Activated CD4-positive, alpha-beta T cell treated with anti-CD3 and anti-CD28 coated beads, Interleukin-2, amount 50 U/mL, for 4 hours (primary cell): ENCODE measurements at regions not wholly inside any gene's neighbourhood (a gene's known extent, or its start where the extent isn't known, plus 50 kb on each side); places are given as distances from the start of the nearest gene placed in this dataset.

Experiments
- DNase-seq, 2 experiments: peaks; one replicate each; pipeline ENCODE4 v3.0.0-alpha.2; 2020

DNA sequence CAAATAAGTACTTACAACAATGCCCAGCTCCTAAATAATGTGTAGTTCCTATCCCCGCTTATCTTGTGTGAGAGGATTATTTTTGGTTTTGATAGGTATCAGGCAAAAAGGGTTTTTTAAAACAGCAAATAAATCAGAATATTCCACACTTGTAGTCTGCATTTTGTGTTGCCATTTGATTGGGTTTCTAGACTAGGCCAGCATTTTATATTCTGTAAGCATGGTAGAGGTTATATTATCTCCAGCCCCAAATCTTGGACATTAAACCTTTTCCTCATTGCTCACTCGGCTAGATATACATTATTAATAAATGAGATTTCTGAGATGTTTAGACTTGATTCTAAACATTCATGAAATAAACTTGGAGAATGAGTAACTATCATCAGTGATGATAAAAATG, 165.7 kb upstream of the C1orf21 start:
- no peak for DNase-seq

DNA sequence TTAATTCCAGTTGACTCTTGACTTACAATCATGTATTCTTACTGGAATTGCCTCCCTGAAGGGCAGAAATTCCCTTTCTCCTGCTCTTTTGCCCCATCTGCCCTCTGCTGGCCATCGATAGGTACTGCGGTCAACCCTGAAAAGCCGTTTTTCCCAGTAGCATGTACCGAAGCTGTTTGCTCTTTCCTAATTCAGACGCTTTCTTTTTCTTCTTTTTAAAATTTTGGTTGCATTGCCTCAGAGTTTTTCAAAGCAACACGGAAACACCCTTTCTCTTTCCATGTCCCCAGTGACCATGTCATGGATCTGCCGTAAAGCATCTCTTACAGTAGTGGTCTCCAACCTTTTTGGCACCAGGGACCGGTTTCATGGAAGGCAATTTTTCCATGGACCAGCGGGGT, 164.2 kb upstream of the C1orf21 start:
- peak; percentile 7 to 15 for DNase-seq

DNA sequence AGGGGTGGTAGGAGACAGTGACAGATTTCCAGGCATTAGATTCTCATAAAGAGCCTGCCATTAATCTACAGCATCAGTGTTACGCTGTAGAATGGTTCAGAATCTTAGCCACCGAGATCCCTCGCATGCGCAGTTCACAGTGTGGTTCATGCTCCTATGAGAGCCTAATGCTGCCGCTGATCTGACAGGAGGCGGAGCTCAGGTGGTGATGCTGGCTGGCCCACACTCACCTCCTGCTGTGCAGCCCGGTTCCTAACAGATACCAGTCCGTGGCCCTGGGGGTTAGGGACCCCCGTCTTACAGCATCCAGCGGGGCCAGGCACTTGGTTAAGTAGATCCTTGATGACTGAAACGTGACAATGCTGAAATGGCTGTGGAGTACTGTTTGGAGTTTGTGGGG, 163.6 kb upstream of the C1orf21 start:
- DNase-seq, result no peak

DNA sequence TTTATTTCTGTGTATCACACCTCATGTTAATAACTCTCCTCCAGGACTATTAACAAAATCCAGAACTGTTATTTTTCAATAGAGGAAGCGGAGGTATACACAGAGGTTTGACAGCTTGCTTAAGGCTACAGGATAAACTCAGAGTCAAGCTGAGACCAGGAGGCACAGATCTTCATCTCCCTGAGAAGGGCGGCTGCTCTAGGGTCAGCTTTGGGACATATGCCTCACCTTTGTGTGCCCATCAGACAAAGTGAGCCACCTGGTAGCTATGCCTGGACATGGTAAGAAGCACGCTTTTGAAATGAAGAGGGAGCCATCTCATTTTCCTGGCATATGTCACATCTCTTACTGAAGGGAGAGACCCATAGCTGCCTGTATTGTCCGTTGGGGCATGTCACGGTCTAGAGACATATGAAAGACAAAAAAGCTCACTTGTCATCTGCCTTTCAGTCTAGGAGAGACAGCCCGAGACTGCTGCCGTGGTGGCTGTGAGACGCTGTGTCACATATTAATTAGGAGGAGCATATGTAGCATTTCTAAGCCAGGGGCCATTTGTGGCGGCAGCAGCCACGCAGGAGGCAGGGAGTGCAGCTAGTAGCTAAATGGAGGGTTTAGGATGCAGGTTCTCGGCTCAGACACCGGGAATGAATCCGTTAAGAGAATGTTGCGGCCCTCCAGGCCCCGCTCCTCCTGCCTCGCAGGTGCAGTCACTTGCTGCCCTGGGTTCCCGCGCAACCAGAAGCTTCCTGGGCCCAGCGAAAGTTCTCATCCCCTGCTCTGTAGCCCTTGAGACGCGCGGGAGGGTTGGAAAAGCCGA, 161.3 kb upstream of the C1orf21 start:
- no peak for DNase-seq

DNA sequence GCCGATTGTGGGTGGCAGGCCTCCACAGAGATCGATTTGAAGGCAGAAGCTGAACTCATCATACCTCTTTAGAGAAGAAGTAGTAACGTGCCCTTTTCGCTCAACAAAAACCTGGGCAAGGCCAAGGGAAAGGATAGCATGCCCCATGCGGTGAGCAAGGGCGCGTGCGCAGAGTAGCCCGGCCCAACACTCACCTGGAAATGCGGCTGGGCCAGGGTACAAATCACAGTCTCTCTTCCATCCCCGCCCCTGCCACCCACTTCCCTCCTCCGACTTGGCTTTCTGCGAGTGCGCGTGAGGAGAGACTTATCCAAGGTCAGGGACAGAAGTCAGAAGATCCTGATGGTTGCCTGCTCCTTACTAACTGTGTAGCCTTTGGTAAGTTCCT, 160.7 kb upstream of the C1orf21 start:
- DNase-seq, result no peak

DNA sequence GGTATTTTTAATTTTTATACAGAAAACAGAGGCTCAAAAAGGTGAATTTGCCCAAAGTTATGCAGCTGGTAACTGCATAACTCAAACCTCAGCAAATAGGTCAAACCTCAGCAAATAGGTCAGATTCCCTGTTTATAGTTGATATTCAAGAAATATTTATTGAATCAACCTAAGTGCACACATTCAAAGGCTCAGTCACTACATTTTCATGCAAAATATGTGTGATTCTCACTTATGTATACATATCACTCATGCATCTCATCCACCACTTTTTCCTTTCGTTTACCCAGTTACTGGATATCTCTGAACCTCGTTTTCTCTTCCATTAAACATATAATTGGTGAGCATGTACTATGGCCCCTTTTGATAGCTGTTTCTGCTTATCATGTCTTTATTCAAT, 158.3 kb upstream of the C1orf21 start:
- DNase-seq, result no peak

DNA sequence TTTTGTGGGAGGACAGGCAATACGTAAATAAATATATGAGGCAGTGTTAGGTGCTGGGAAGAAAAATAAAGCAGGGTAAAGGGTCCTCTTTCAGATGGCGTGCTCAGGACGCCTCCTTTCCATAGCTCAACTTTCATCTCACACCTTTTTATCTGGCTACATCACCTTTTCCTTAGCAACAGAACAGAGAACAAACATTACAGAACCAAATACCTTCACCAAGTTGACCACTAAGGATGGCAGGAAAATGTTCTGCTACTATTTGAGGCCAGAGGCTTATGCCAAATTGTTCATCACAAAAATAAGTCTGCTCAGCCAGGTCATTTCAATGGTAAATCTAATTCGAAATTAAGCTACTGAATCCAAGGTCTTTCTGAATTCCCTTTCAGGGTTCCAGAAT, 149.2 kb upstream of the C1orf21 start:
- DNase-seq, result no peak

DNA sequence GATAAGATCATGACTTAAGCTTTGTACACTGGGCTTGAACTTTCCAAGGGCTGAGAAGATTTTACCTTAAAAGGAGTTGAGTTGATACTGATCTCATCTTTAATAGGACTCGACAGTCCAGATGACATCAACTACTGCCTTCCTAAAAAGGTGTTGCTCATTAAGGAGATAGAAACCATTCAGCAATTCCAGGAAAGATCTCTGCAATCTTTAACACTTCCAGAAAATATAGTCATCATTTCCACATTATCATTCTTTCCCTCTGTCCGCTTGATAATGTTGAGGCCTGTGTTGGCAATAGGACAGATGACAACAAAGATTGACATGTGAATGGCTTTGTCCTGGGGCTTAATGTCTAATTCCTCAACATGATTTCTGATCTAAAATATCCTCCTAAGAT, 145.4 kb upstream of the C1orf21 start:
- no peak for DNase-seq

DNA sequence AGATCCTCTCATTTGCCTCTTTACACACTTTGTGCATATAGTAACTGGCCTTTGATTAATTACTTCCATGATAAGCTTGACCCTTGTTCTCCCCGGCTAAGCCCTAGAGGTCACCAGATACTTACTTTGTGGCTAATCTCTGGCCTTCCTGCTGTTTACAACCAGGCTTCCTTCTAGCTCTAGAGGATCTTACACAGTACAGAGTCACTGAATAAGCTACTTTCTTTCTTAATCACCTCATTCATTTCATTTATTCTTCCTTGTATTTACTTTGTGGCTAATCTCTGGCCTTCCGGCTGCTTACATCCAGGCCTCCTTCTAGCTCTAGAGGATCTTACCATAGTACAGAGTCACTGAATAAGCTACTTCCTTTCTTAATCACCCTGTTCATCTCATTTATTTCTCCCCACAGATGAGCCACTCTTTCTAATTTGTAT, 144.3 kb upstream of the C1orf21 start:
- no peak for DNase-seq

DNA sequence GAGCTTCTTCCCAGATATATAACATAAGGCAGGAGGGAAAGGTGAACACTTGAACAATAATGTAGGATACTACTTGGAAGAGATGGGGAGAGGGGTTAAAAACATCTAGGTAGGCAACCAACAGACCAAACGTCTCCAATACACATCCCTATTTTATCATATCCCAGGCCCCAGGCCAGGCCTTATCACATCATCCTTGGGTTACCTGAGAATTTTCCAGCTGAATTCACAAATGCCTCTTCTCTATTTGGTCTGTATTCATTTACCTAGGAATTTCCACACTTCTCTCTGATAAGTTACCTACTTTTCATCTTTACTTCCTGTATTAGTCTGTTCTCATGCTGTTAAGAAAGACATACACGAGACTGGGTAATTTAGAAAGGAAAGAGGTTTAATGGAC, 141.9 kb upstream of the C1orf21 start:
- DNase-seq, result no peak

DNA sequence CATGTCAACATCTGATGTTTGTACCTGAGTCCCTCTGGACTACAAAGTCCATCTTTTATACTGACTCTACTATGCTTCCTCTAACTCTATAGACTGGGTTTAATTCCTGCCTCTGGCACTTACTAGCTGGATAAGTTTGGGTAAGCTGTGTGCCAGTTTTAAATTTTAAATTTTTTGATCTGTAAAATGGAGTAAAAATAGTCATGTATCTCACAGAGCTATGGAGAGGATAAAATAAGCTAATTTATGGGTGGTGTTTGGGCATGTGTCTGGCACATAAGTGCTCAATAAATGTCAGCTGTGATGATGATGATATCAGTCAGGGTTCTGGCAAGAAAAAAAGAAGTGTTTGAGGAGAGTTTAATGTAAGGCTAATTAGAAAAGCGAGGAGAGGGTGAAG, 139.2 kb upstream of the C1orf21 start:
- DNase-seq, result no peak

DNA sequence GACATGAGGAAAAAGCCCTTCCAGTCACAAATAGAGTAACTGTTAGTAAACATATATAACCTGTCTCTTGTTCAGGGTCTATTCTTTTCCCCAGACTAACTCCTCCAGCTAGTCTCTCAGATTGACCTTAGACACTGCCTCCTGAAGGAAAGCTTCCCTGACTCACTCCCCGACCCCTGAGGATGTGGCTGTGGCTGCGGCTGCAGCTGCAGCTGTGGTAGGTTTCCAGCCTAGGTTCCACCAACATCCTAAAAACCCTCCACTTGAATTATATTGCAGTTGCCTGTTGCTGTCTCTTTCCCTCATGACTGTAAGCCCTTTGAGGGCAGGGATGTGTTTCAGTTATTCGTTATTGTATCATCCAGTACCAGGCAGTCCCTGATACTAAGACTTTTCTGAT, 132.9 kb upstream of the C1orf21 start:
- DNase-seq, result no peak

DNA sequence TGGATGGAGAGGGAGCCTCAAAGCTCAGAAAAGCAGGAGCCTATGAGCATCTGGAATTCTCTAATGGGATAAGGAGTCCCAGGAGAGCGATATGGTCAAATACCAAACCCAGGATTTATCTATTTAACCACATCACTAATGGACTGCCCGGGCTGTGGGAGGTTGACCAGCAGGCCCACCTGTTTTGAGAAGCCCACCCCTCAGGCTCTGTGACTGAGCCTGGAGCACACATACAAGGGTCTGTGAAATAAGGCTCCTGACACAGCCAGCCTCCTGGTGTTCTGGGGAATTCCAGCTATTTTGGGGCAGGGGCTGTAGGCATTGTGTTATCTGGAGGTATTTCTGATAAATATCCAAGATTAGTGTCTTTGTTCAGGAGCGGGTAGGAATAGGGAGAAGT, 132.0 kb upstream of the C1orf21 start:
- no peak for DNase-seq

DNA sequence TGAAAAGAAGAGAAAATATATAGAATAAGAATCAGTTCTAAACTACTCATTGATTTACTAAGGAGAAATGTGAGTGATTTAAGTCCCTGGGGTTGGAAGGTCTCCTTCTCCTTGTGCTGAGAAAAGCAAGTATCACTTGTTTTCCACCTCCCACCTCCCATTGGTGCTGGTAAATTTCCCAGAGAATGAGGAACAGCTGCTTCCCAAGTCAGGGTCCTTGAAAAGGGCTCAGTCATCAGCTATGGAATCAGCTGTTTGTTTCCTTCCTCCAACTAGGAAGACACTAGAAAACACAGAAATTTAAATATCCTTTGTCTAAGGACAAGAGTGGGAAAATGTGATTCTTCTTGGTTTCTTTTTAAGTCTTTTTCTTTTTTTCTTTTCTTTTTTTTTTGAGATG, 131.3 kb upstream of the C1orf21 start:
- no peak for DNase-seq

DNA sequence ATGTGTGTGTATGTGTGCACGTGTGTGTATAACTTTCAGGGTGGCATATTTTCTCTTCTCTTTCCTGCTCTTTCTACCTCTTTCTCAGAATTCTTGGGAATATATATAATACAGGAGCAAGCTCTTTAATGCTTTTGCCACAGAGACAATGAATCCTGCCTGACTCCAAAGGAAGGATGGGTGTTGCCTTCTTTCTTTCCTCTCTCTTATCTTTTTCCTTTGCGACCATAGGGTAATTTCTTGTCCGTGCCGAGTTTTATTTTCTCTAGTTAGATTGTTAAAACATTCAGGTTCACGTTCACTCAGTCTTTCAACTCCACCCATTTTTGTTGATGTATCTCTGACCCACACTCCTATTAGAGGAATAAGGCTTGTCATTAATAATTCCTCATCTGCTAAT, 129.0 kb upstream of the C1orf21 start:
- DNase-seq, result no peak

DNA sequence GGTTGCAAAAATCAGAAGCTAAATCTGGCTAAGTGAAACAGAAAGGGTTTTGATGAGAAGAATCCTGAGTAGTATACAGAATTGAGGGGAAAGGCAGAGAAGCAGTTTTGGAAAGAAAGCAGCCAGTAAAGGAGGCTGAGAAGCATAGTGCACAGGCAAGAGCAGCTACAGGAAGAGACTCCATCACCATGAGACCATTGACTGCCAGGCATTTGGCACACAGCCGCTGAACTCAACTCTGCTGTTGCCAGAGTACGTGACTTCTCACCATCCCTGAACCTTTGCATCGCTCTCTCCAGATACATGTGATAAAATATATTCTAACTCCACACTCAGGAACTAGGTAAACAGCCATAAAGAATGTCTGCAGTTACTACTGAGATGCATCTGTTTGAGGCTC, 128.3 kb upstream of the C1orf21 start:
- DNase-seq, result no peak

DNA sequence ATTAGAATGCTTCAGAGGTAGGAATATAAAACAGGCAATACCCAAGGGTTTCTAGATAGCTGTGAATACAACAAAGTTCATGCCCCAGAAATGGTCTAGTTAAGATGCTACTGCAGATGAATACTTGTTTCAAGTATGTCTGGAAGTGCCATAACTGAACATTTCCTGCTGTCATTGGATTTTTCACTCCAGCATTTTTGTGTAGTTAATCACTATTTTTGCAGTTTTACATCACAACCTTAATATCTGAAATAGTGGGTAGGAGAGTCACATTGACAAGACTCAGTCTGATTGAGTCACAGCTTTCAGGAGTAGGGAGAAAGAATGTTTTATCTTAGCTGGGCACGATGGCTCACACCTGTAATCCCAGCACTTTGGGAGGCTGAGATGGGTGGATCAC, 126.4 kb upstream of the C1orf21 start:
- no peak for DNase-seq

DNA sequence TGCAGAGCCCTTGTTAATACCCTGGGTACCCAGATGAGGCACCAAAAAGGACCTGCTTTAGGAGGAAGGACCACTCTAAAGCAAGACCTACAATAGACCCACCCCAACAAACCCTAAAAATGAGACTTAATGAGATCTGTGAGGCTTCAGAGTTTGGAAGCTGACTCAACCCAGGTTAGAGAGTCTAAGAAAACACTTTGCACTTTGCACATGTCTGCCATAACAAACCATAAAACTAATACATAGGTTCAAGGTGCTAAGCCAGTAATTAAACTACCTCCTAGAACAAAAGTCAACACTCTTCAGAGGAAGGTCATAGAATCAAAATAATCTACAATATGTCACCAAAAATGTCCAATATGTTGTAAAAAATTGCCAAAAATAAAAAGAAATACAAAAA, 124.7 kb upstream of the C1orf21 start:
- no peak for DNase-seq

DNA sequence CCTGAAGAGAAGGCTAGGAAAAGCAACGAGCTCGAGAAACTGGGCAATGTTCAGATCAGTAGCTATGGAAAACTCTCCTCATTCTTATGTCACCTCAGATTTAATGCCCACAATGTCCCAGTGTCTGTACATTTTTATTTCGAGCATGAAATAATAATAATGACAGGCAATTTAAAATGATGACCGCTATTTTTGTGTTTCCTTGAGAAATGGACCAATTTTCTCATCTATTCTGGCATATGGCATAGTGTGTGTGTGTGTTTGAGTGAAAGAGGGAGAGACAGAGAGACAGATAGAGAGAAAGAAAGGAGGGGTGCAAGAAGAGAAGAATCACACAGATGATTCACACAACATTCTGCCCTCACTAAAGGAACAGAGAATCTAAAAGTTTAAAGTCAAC, 119.1 kb upstream of the C1orf21 start:
- DNase-seq, result no peak

DNA sequence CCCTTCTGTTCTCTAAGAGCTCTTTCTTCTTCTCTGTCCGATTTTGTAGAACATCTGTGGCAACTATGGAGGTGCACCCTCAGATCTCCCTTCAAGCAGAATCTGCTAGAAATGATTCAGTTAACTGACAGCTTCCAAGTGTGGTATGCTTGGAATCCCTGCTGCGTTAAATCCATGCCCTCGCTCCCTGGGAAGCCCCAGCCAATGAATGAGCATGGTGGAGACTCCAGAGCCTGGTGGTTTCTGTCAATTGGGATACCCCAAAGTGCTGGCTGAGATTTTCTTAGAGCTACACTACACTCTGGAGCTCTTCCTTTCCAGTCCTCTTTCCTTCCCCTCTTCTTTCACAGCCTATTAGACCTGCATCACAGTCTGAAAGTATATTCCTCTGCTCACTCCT, 116.3 kb upstream of the C1orf21 start:
- no peak for DNase-seq

DNA sequence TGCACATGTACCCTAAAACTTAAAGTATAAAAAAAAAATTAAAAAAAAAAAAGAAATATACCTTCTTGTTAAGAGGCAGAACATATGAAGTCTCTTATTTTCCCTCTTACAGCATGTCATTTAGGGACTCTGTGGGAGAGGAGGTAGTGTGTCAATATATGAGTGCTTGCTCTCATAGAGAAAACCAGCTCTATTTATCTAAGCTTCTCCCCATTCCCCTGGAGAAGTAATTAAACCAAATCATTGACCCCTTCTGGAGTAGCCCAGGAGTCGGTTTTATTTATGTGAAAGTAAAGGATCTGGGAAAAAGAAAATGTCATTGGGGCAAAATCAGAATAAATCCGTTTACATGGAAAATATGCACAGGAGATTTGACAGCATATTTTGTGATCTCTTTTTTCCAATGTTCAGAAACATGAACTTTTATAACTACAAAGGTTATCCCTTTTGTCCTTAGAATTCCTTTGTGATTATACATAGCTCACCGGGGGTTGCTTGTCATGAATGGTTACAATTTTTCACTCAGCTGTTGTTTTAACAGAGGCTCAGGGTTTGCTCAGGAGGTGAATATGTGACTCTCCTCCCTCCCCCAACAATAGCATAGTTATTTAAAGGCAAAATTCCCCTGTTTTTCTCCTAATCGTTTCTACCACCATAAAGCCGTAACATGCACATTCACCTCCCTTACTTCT, 114.5 kb upstream of the C1orf21 start:
- no peak for DNase-seq

DNA sequence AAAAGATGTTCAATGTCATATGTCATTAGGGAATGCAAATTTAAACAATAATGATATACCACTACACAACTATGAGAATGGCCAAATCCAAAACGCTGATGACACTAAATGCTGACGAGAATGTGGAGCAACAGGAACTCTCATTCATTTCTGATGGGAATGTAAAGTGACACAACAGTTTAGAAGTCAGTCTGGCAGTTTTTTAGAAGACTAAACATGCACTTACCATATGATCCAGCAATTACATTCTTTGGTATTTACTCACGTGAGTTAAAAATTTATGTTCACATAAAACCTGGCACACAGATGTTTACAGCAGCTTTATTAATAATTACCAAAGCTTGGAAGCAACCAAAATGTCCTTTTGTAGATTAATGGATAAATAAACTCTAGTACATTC, 110.4 kb upstream of the C1orf21 start:
- no peak for DNase-seq

DNA sequence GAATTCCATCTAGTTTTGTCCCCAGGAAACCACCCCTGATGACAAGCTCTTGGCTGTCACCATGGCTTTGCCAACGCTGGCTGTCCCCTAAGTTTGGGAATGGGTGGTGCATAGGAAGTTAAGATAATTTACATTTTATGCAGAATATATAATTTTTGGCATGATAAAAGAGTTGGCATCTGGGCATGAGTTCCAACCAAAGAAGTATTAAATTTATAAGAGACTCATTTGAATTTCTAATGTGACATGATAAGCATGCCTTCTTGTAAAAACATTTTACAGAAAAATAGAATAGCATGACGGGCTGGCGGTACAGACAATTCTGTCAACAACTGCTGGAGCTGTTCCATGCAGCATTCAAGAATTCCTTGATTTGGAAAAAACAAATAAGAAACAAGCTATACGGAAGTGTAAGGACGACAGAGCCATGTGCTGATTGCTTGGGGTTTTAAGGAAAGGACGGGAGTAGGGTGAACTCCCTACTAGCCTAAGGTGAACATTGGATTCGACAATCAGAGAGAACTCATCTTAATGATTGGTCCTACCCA, 106.8 kb upstream of the C1orf21 start:
- no peak for DNase-seq

DNA sequence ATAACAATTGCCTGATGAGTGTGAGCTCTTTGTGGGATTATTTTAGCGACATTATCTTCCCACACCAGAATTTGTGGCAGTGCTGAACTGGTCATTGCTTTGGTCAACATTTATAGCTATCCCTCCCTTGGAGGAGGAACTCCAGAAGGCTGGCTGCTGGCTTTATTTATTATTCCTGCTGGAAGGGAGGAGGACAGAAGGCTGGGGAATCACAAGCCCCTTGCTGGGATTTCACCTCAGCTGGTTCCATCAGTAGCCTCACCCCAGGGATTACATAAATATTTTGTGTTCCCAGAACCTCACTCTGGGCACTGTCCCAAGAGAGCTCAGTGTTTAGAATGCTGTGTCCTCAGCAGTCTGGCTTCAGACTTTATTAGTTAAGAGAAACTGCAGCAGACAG, 102.8 kb upstream of the C1orf21 start:
- no peak for DNase-seq

DNA sequence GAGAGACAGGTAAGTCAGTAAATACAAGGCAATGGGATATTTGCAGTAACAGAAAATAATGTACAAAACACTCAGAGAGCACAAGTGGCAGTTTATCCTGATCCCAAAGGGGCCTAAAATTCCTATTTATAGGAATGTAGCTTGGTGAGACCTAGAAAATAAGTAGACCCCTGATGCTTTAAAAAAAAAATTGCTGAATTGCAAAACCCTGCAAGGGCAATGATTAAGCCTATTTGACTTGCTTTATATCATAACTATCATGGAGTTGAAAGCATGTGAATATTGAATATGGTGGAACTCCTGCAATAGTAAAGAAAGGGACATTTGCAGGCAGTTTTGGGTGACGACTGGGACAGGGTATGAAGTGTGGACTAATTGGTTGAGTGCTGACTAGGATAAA, 101.9 kb upstream of the C1orf21 start:
- DNase-seq, result no peak
